SK-N-DZ (cell line): ENCODE measurements at regions not wholly inside any gene's neighbourhood (a gene's known extent, or its start where the extent isn't known, plus 50 kb on each side); places are given as distances from the start of the nearest gene placed in this dataset.

ENCODE experiments used
- DNase-seq: peaks from one replicate; pipeline ENCODE4 v3.0.0-alpha.2; 2015; ENCODE audit warnings: low spot score

GRCh38 chr5:3194271-3194670 lies 401.4 kb upstream of the IRX1 start:
- no peak for DNase-seq

- DNase-seq, result no peak
These were observed 404.0 kb upstream of the IRX1 start for GRCh38 chr5:3191585-3191984.

- no peak for DNase-seq
These were observed 404.7 kb upstream of the IRX1 start for GRCh38 chr5:3190930-3191329.

- no peak for DNase-seq
These were observed 405.2 kb upstream of the IRX1 start for GRCh38 chr5:3190433-3190832.

GRCh38 chr5:3187771-3188425 lies 407.7 kb upstream of the IRX1 start:
- no peak for DNase-seq

GRCh38 chr5:3186736-3187405 lies 408.8 kb upstream of the IRX1 start:
- DNase-seq, result no peak

- DNase-seq, result no peak
These were observed 409.5 kb upstream of the IRX1 start for GRCh38 chr5:3186156-3186555.

GRCh38 chr5:3185488-3185887 lies 410.1 kb upstream of the IRX1 start:
- no peak for DNase-seq

GRCh38 chr5:3182133-3182876 lies 413.3 kb upstream of the IRX1 start:
- DNase-seq, result no peak

- DNase-seq, result no peak
These were observed 414.0 kb upstream of the IRX1 start for GRCh38 chr5:3181671-3182070.

GRCh38 chr5:3180636-3181035 lies 415.0 kb upstream of the IRX1 start:
- no peak for DNase-seq

- DNase-seq, result no peak
These were observed 416.4 kb upstream of the IRX1 start for GRCh38 chr5:3179220-3179619.

GRCh38 chr5:3177338-3177737 lies 418.3 kb upstream of the IRX1 start:
- DNase-seq, result no peak

GRCh38 chr5:3175416-3175815 lies 420.2 kb upstream of the IRX1 start:
- no peak for DNase-seq

- no peak for DNase-seq
These were observed 416.0 kb upstream of the IRX2 start for GRCh38 chr5:3167473-3167872.

GRCh38 chr5:3163626-3164025 lies 412.1 kb upstream of the IRX2 start:
- DNase-seq, result no peak

- DNase-seq, result no peak
These were observed 410.2 kb upstream of the IRX2 start for GRCh38 chr5:3161672-3162071.

- no peak for DNase-seq
These were observed 405.7 kb upstream of the IRX2 start for GRCh38 chr5:3157214-3157613.

GRCh38 chr5:3155717-3156116 lies 404.2 kb upstream of the IRX2 start:
- DNase-seq, result no peak

GRCh38 chr5:3155046-3155445 lies 403.6 kb upstream of the IRX2 start:
- no peak for DNase-seq

- DNase-seq, result no peak
These were observed 402.4 kb upstream of the IRX2 start for GRCh38 chr5:3153906-3154305.

- DNase-seq, result no peak
These were observed 401.9 kb upstream of the IRX2 start for GRCh38 chr5:3153226-3153858.
